Neural cell (in vitro differentiated cells): ENCODE measurements at regions not wholly inside any gene's neighbourhood (a gene's known extent, or its start where the extent isn't known, plus 50 kb on each side); places are given as distances from the start of the nearest gene placed in this dataset.

ENCODE experiments used
- CTCF ChIP-seq: fragments of 450-650 bp; IDR thresholded peaks from 2 replicates; pipeline ENCODE4 v1.5.1; 2014; ENCODE audit warnings: antibody characterized with exemption, mild to moderate bottlenecking, moderate library complexity; ENCODE audit not compliant: poor library complexity, severe bottlenecking
- MXI1 ChIP-seq: fragments of 450-650 bp; conservative IDR thresholded peaks from 2 replicates; pipeline ENCODE4 v1.6.1; 2014; ENCODE audit warnings: antibody characterized with exemption, mild to moderate bottlenecking; ENCODE audit not compliant: poor library complexity, severe bottlenecking
- RAD21 ChIP-seq: fragments of 450-650 bp; conservative IDR thresholded peaks from 2 replicates; pipeline ENCODE4 v1.6.1; 2014; ENCODE audit warnings: antibody characterized with exemption, mild to moderate bottlenecking, moderate library complexity
- TAF1 ChIP-seq: IDR thresholded peaks from 2 replicates; pipeline ENCODE4 v1.6.1; 2012; ENCODE audit warnings: low read depth
- TF ChIP-seq, protein P1 (sequence below): IDR thresholded peaks from 2 replicates; pipeline ENCODE4 v1.6.1; 2012; ENCODE audit warnings: borderline replicate concordance

DNA sequence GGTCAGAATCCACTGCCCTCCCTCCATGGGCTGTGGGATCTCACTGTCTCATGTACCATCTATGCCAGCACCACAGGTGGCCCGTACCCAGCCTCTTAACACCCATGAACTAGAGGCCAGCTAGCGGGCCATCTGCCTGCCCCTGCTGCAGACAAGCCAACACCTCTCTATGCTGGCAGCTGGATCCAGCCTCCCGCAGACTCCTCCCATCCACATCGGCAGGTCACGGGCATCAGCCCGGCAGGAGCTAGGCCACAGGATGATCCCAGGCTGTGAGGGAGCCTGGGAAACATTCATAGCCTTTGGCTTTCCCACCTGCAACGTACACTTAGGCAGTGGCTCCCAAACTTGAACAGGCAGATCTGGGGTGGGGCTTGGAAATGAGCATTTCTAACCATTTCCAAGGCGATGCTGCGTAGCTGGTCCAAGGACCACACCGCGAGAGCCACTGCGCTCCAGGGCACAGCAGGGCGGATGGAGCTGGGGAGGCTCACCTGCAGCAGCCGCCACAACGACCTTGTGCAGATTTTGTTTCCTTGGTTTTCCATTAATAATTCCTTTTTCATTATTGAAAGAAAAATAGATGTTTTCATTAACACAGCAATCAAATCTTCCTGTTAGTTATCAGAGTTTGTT is 114.7 kb downstream of the KCNF1 start:
- no peak for TF ChIP-seq CTCF
- no peak for TF ChIP-seq MXI1
- TF ChIP-seq, protein P1, sequence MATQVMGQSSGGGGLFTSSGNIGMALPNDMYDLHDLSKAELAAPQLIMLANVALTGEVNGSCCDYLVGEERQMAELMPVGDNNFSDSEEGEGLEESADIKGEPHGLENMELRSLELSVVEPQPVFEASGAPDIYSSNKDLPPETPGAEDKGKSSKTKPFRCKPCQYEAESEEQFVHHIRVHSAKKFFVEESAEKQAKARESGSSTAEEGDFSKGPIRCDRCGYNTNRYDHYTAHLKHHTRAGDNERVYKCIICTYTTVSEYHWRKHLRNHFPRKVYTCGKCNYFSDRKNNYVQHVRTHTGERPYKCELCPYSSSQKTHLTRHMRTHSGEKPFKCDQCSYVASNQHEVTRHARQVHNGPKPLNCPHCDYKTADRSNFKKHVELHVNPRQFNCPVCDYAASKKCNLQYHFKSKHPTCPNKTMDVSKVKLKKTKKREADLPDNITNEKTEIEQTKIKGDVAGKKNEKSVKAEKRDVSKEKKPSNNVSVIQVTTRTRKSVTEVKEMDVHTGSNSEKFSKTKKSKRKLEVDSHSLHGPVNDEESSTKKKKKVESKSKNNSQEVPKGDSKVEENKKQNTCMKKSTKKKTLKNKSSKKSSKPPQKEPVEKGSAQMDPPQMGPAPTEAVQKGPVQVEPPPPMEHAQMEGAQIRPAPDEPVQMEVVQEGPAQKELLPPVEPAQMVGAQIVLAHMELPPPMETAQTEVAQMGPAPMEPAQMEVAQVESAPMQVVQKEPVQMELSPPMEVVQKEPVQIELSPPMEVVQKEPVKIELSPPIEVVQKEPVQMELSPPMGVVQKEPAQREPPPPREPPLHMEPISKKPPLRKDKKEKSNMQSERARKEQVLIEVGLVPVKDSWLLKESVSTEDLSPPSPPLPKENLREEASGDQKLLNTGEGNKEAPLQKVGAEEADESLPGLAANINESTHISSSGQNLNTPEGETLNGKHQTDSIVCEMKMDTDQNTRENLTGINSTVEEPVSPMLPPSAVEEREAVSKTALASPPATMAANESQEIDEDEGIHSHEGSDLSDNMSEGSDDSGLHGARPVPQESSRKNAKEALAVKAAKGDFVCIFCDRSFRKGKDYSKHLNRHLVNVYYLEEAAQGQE: no peak
- TF ChIP-seq RAD21: no peak
- no peak for TF ChIP-seq TAF1
